Activated CD8-positive, alpha-beta memory T cell treated with anti-CD3 and anti-CD28 coated beads, Interleukin-2, amount 10 ng/mL, durations not matched to agents 7 days and 5 days (primary cell): ENCODE measurements at regions not wholly inside any gene's neighbourhood (a gene's known extent, or its start where the extent isn't known, plus 50 kb on each side); places are given as distances from the start of the nearest gene placed in this dataset.
"Not testable (repeated sequence)": the region's sequence is repeated elsewhere in the genome, so short reads cannot be mapped to it uniquely, and the experiment has no call there.

Source experiments
- ATAC-seq: fragments of 150-1000 bp; cut with Tn5 transposase; one replicate; pipeline ENCODE4 v1.10.0; 2021; ENCODE audit warnings: moderate library complexity
- CTCF ChIA-PET: fragments of 350-600 bp; sonication (Branson Sonifier 250); formaldehyde crosslinking; loops from one replicate; lab custom pipeline; 2021; ENCODE audit warnings: antibody characterized with exemption; lab: Charles Lee
- DNase-seq: peaks from one replicate; pipeline ENCODE4 v3.0.0-alpha.2; 2020
- H3K27ac Mint-ChIP-seq: one replicate; pipeline ENCODE4 v1.8.0; 2021; ENCODE audit warnings: mild to moderate bottlenecking, mixed read lengths
- H3K27me3 Mint-ChIP-seq: one replicate; pipeline ENCODE4 v1.8.0; 2021; ENCODE audit warnings: mixed read lengths
- H3K36me3 Mint-ChIP-seq: one replicate; pipeline ENCODE4 v1.8.0; 2021; ENCODE audit warnings: mild to moderate bottlenecking, mixed read lengths
- H3K4me1 Mint-ChIP-seq: one replicate; pipeline ENCODE4 v1.8.0; 2021; ENCODE audit warnings: mixed read lengths
- H3K4me3 Mint-ChIP-seq: one replicate; pipeline ENCODE4 v1.8.0; 2021; ENCODE audit warnings: mild to moderate bottlenecking, moderate library complexity, mixed read lengths
- H3K9me3 Mint-ChIP-seq: one replicate; pipeline ENCODE4 v1.8.0; 2022; ENCODE audit warnings: low read depth, mixed read lengths

GRCh38 chr14:97057238-97058073 lies 260.3 kb downstream of the VRK1 start:
- CTCF ChIA-PET: interaction anchor here (1.0 kb wide), 1 partner anchor 317 kb away, joined by 3 read pairs; no protein-coding TSS in a partner anchor
- no peaks in the 10 kb centered on the region for H3K36me3 Mint-ChIP-seq
- ATAC-seq (no peak), DNase-seq (no peak)
- H3K27ac Mint-ChIP-seq: no peak overlapping the region
- H3K9me3 Mint-ChIP-seq: no peaks in the 10 kb centered on the region
- no peaks in the 10 kb centered on the region for H3K4me1 Mint-ChIP-seq
- peaks cover 7% of the 10 kb centered on the region for H3K27me3 Mint-ChIP-seq
- no peak overlapping the region for H3K4me3 Mint-ChIP-seq

GRCh38 chr14:97058074-97058467 lies 260.9 kb downstream of the VRK1 start:
- H3K4me3 Mint-ChIP-seq: no peak overlapping the region
- peaks cover 8% of the 10 kb centered on the region for H3K27me3 Mint-ChIP-seq
- ATAC-seq: no peak
- no peaks in the 10 kb centered on the region for H3K9me3 Mint-ChIP-seq
- CTCF ChIA-PET: interaction anchor here (1.0 kb wide), 1 partner anchor 317 kb away, joined by 3 read pairs; no protein-coding TSS in a partner anchor
- no peak overlapping the region for H3K27ac Mint-ChIP-seq
- no peak for DNase-seq
- no peaks in the 10 kb centered on the region for H3K4me1 Mint-ChIP-seq
- H3K36me3 Mint-ChIP-seq: no peaks in the 10 kb centered on the region

DNA sequence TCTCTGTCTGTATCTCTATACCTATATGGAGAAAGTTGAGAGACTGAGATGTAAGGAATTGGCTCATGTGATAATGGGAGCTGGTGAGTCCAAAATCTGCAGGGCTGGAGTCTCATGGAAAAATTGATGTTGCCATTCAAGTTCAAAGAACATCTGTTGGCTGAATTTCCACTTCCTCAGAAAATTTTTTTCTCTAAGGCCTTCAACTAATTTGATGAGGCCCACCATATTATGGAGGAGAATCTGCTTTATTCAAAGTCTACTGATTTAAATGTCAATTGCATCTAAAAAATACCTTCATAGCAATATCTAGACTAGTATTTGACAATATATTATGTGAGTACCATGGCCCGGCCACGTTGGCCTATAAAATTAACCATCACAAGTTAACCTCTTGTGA lies 261.4 kb downstream of the VRK1 start:
- ATAC-seq: no peak
- Mint-ChIP-seq H3K27ac (no peak overlapping the region), H3K36me3 (no peaks in the 10 kb centered on the region), H3K27me3 (peaks cover 9% of the 10 kb centered on the region), H3K4me3 (no peak overlapping the region), H3K9me3 (no peaks in the 10 kb centered on the region), H3K4me1 (no peaks in the 10 kb centered on the region)
- no peak for DNase-seq
- CTCF ChIA-PET: no interaction called here

GRCh38 chr14:97061198-97061597 lies 264.0 kb downstream of the VRK1 start:
- peaks cover 14% of the 10 kb centered on the region for H3K27me3 Mint-ChIP-seq

DNA sequence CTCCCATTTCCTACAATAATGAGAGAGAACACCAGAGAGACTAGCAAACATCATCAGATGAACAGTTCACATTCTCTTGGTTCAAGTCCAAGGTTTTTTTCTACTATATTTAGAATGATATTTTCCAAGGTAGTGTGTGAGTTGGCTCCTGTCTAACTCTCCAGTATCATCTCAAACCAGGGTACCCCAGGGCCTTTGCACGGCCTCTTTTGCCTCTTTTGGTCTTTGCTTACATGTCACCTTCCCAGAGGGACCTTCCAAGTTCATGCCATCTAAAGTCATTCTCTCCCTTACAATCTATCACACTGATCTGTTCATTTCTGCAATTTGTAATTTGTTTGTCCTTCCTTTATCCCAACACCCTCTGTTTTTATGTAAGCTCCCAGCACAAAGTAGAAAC lies 264.5 kb downstream of the VRK1 start:
- DNase-seq (no peak), ATAC-seq (no peak)
- no peaks in the 10 kb centered on the region for H3K36me3 Mint-ChIP-seq
- no peak overlapping the region for H3K4me3 Mint-ChIP-seq
- CTCF ChIA-PET: no interaction called here
- H3K9me3 Mint-ChIP-seq: no peaks in the 10 kb centered on the region
- peaks cover 11% of the 10 kb centered on the region for H3K4me1 Mint-ChIP-seq
- peaks cover 15% of the 10 kb centered on the region for H3K27me3 Mint-ChIP-seq
- no peak overlapping the region for H3K27ac Mint-ChIP-seq

More at GRCh38 chr14:97061198-97061597, 264.0 kb downstream of the VRK1 start:
- Mint-ChIP-seq H3K27ac (no peak overlapping the region), H3K36me3 (no peaks in the 10 kb centered on the region), H3K9me3 (no peaks in the 10 kb centered on the region), H3K4me1 (peaks cover 10% of the 10 kb centered on the region), H3K4me3 (no peak overlapping the region)
- no peak for DNase-seq
- CTCF ChIA-PET: no interaction called here
- ATAC-seq: no peak

- DNase-seq (no peak), ATAC-seq (no peak)
- H3K4me3 Mint-ChIP-seq: no peak overlapping the region
- H3K9me3 Mint-ChIP-seq: no peaks in the 10 kb centered on the region
- peaks cover 18% of the 10 kb centered on the region for H3K27me3 Mint-ChIP-seq
- H3K27ac Mint-ChIP-seq: no peak overlapping the region
- H3K4me1 Mint-ChIP-seq: peaks cover 11% of the 10 kb centered on the region
- CTCF ChIA-PET: no interaction called here
- no peaks in the 10 kb centered on the region for H3K36me3 Mint-ChIP-seq
These were observed 268.3 kb downstream of the VRK1 start for GRCh38 chr14:97065305-97066067.

DNA sequence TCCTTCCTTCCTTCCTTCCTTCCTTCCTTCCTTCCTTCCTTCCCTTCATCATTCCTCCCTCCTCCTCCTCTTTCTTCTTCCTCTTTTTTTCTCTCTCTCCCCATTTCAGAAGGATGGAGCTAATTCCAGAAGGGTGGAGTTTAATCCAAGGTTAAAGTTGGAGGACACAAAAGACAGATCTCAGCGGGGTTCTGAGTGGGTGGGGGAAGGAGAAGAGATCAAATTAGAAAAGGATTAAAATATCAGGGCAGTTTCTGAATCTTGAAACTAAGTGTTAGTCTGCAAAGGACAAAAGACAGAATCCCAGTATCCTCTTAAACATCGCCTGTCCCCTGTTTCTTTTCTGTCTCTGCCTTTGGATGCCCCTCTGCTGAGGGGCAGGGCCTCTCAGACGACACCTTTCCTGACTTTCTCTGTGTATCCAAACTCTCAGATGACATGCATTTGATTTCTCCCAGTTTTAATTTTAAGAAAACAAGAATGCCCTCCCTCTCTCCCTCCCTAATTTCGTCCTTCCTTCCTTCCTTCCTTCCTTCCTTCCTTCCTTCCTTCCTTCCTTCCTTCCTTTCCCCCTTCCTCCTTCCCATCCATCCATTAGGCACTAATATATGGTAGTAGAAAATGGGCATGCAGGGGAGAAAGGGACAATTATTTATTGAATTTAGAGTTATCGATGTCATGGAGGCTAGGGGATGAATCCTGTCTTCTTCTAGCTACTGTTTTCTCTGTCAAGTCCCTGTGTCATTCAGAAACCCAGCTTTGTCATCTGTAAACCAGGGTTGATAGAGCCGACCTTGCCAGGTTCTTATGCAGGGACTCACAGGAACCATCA lies 269.1 kb downstream of the VRK1 start:
- no peak for ATAC-seq
- no peak for DNase-seq
- Mint-ChIP-seq H3K27me3 (peaks cover 18% of the 10 kb centered on the region), H3K4me1 (peaks cover 11% of the 10 kb centered on the region), H3K36me3 (no peaks in the 10 kb centered on the region), H3K4me3 (no peak overlapping the region), H3K9me3 (no peaks in the 10 kb centered on the region), H3K27ac (no peak overlapping the region)
- CTCF ChIA-PET: no interaction called here

- peaks cover 16% of the 10 kb centered on the region for H3K27me3 Mint-ChIP-seq
- H3K27ac Mint-ChIP-seq, H3K36me3 Mint-ChIP-seq, ATAC-seq, H3K4me3 Mint-ChIP-seq, CTCF ChIA-PET, H3K9me3 Mint-ChIP-seq, DNase-seq: not testable (repeated sequence)
- peaks cover 11% of the 10 kb centered on the region for H3K4me1 Mint-ChIP-seq
These were observed 271.1 kb downstream of the VRK1 start for GRCh38 chr14:97068293-97068692.

DNA sequence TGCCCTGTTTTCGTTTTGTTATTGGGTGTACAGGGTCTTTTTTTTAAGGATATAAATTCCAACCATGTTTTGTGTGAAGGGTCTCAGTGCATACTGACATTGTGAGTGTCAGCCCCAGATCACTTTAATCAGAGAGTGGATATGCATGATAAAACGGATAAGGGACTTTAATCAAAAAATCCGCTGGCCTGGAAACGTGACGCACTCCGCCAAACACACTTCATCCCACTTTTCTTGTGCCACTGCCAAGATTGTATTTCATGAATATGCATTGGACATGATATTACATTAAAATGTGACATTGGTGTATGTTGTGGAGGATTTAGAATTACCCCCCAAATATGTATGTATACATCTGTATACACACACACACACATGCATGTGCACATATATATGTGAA lies 273.1 kb downstream of the VRK1 start:
- no peak for ATAC-seq
- CTCF ChIA-PET: no interaction called here
- Mint-ChIP-seq H3K4me3 (no peak overlapping the region), H3K9me3 (no peaks in the 10 kb centered on the region), H3K27me3 (peaks cover 16% of the 10 kb centered on the region), H3K27ac (no peak overlapping the region), H3K36me3 (no peaks in the 10 kb centered on the region), H3K4me1 (peaks cover 16% of the 10 kb centered on the region)
- DNase-seq: no peak

DNA sequence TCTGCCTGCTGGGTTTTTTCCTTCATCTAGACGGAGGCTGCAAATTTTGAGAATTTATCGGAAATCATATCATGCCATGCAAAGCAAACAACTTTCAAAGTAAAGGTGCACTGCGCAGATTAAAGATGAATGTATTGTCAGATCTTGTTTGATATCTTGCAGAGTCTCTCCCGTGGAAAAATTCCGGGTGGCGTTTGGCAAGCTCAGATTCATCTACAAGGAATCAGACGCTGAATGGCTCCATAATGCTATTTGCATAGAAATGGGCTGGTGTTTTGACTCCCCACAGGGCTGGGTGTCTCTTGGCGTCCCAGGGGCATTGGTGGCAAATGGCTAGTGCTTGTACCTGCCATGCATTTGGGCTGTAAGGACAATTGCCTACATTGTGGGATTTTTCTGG lies 274.0 kb downstream of the VRK1 start:
- Mint-ChIP-seq H3K4me3 (no peak overlapping the region), H3K27me3 (peaks cover 15% of the 10 kb centered on the region), H3K36me3 (no peaks in the 10 kb centered on the region), H3K4me1 (peaks cover 17% of the 10 kb centered on the region), H3K9me3 (no peaks in the 10 kb centered on the region), H3K27ac (no peak overlapping the region)
- ATAC-seq (no peak), DNase-seq (no peak)
- CTCF ChIA-PET: no interaction called here

DNA sequence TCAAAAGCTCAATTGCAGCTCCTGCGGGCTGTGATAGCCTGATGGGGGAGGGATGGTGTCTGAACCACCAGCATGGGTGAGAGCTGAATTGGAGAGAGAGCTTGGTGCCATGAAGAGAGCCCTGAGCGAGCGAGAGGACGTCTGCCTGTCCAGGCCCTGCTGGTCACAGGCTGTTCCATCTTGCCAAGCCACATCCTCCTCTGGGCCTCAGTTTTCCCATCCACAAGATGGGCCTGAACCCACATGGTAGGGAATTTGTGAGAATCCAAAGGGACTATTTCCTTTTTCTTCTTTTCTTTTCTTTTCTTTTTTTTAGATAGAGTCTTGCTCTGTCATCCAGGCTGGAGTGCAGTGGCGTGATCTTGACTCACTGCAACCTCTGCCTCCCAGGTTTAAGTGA lies 276.4 kb downstream of the VRK1 start:
- H3K4me1 Mint-ChIP-seq: peaks cover 36% of the 10 kb centered on the region
- H3K27ac Mint-ChIP-seq: no peak overlapping the region
- CTCF ChIA-PET: interaction anchor here (1.5 kb wide), 1 partner anchor 17 kb away, joined by 3 read pairs; no protein-coding TSS in a partner anchor
- DNase-seq (no peak), ATAC-seq (no peak)
- no peaks in the 10 kb centered on the region for H3K9me3 Mint-ChIP-seq
- H3K27me3 Mint-ChIP-seq: peaks cover 9% of the 10 kb centered on the region
- peaks cover 4% of the 10 kb centered on the region for H3K36me3 Mint-ChIP-seq
- H3K4me3 Mint-ChIP-seq: no peak overlapping the region

- Mint-ChIP-seq H3K4me1 (peaks cover 36% of the 10 kb centered on the region), H3K9me3 (no peaks in the 10 kb centered on the region), H3K36me3 (peaks cover 4% of the 10 kb centered on the region), H3K27ac (no peak overlapping the region), H3K27me3 (peaks cover 12% of the 10 kb centered on the region), H3K4me3 (no peak overlapping the region)
- ATAC-seq: no peak
- no peak for DNase-seq
- CTCF ChIA-PET: interaction anchor here (1.5 kb wide), 1 partner anchor 18 kb away, joined by 3 read pairs; no protein-coding TSS in a partner anchor
These were observed 277.3 kb downstream of the VRK1 start for GRCh38 chr14:97074456-97074855.

GRCh38 chr14:97074856-97075255 lies 277.7 kb downstream of the VRK1 start:
- DNase-seq: no peak
- Mint-ChIP-seq H3K4me1 (peaks cover 36% of the 10 kb centered on the region), H3K4me3 (no peak overlapping the region), H3K27ac (no peak overlapping the region), H3K9me3 (no peaks in the 10 kb centered on the region), H3K36me3 (peaks cover 4% of the 10 kb centered on the region), H3K27me3 (peaks cover 13% of the 10 kb centered on the region)
- CTCF ChIA-PET: no interaction called here
- no peak for ATAC-seq
